Neuron (in vitro differentiated cells): ENCODE measurements at regions not wholly inside any gene's neighbourhood (a gene's known extent, or its start where the extent isn't known, plus 50 kb on each side); places are given as distances from the start of the nearest gene placed in this dataset.

Source experiments
- H2AFZ ChIP-seq: one replicate; pipeline ENCODE4 v1.6.1; 2013; ENCODE audit warnings: low read depth, mild to moderate bottlenecking, inconsistent platforms, low read length, moderate library complexity
- H3K27me3 ChIP-seq: one replicate; pipeline ENCODE4 v1.6.1; 2013; ENCODE audit warnings: low read length; ENCODE audit not compliant: insufficient read depth
- H3K36me3 ChIP-seq: one replicate; pipeline ENCODE4 v1.6.1; 2013; ENCODE audit warnings: low read length; ENCODE audit not compliant: insufficient read depth
- H3K4me1 ChIP-seq: one replicate; pipeline ENCODE4 v1.6.1; 2013; ENCODE audit warnings: low read length; ENCODE audit not compliant: insufficient read depth
- H3K4me3 ChIP-seq: 2 replicates; pipeline ENCODE4 v1.5.1; 2013; ENCODE audit warnings: mild to moderate bottlenecking, low read length, moderate library complexity
- H3K9me3 ChIP-seq: one replicate; pipeline ENCODE4 v1.6.1; 2013; ENCODE audit warnings: low read length

DNA sequence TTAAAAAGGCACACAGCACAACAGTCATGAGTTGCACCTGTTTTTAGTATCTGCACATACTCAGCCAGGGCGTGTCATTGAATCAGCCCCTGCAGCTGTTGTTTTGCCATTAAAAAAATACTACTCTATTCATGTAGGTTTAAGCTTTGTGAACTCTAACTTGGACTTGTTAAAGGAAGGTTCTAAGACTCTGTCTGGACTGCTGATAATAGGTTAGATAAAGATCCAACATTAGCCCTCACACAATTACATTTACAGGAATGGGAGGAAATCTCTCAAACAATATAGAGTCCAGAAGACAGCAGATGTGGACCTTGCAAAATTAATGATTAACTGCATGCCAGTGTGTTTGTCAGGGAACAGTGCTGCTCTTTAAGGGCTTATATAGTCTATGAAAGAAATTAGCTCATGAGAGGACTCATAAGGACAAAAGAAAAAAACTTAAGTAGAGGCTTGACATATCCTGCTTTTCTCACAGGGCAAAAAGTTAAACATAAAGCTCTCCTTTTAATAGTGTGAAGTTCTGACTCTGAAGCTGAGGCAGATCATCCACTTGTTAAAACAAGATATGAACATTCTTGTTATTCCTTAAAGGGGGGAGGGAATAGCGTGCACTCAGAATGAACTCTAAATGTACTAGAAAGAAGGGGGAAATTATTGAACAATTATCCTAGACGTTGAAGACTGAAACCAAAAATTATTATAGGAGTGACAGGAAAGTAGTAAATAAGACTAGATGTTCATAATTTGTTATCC is 243.6 kb downstream of the NDFIP2 start:
- Histone ChIP-seq H3K9me3 (no peaks in the 10 kb centered on the region), H3K4me1 (peaks cover 6% of the 10 kb centered on the region), H2AFZ (no peak overlapping the region), H3K36me3 (no peaks in the 10 kb centered on the region), H3K27me3 (no peaks in the 10 kb centered on the region), H3K4me3 (no peak overlapping the region)

DNA sequence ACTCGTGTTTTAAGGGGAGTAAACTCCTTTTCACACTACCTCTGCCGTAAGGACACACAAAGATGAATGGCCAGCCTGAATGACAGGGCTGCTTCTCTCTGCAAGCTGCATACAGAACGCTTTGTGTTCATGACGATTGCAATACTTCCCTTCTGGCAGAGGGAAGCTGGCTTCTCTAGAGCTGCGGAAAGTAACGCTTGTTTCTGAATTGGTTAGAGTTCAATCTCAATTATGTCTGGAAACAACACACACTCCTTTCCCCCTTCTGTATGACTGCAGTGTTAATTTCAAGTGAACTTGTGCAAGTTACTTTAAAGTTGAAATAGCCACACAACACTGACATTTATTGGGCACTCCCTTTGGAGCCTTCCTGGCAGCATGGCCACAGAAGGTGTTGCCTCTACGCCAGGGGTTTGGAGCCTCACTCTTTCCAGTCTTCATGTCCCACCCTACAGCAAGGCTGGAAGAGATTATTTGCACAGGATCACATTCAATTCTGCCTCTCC is 242.6 kb downstream of the NDFIP2 start:
- Histone ChIP-seq H3K27me3 (no peaks in the 10 kb centered on the region), H3K36me3 (no peaks in the 10 kb centered on the region), H2AFZ (no peak overlapping the region), H3K4me1 (peaks cover 6% of the 10 kb centered on the region), H3K4me3 (no peak overlapping the region), H3K9me3 (no peaks in the 10 kb centered on the region)

DNA sequence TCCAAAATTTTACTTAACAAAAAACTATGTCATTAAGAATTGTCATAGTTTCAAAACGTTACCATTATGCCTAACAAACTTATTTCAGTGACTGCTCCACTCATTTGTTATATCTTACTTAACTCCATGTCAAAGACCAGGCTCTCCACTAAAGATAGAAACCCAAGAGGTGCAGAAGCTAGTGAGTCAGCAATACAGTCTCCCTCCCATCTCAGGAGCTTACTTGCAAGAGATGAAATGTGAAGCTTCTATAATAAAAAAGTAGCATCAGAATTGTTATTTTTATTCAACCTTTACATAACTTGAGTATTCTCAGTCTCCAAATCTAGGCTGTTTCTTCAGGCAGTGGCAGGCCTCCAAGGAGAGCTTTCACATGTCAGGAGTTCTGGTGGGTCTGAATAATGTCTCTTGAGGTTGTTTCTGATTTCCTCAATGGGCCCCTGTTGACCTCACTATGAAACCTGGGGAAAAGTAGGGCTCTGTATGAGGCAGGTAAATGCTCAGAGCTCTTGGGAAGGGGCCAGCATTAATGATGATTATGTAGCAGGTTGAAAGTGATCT is 242.0 kb downstream of the NDFIP2 start:
- H3K4me3 ChIP-seq: no peak overlapping the region
- H3K4me1 ChIP-seq: peaks cover 6% of the 10 kb centered on the region
- H3K9me3 ChIP-seq: no peaks in the 10 kb centered on the region
- no peak overlapping the region for H2AFZ ChIP-seq
- H3K36me3 ChIP-seq: no peaks in the 10 kb centered on the region
- no peaks in the 10 kb centered on the region for H3K27me3 ChIP-seq

DNA sequence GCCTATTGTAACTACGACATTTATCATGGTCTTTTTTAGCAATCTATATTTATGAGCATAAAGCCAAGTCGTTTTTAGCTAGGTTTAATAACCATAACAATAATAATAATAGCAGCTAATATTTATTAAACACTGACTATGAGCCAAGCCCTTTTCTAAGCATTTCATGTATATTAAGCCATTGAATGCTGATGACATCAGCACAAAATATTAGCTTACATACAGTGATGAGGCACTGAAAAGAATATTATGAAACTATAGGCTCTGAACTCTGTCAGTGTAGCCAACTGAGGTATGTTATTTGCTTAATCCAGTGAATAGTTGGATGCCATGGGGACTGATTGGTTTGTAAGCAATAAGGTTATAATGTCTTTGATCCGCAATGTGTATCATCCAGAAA is 235.2 kb downstream of the NDFIP2 start:
- no peaks in the 10 kb centered on the region for H3K4me1 ChIP-seq
- H3K4me3 ChIP-seq: no peak overlapping the region
- H2AFZ ChIP-seq: no peak overlapping the region
- H3K9me3 ChIP-seq: no peaks in the 10 kb centered on the region
- H3K27me3 ChIP-seq: no peaks in the 10 kb centered on the region
- H3K36me3 ChIP-seq: no peaks in the 10 kb centered on the region

DNA sequence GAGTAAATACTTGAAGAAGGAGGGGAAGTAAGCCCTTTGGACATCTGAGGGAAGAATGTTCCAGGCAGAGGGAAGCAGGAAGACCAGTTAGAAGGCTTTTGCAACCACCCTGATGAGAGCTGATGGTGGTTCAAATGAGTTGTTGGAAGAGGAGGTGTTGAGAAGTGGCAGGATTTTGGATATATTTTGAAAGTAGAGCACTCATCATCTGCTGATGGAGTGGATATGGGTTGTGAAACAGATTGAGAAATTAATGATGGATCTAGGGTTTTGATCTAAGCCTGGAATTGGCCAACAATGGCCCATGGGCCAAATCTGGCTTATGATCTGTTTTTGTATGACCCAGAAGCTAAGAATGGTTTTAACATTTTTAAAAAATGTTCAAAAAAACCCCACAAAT is 230.7 kb downstream of the NDFIP2 start:
- Histone ChIP-seq H3K4me3 (no peak overlapping the region), H2AFZ (no peak overlapping the region), H3K4me1 (no peaks in the 10 kb centered on the region), H3K9me3 (no peaks in the 10 kb centered on the region), H3K36me3 (no peaks in the 10 kb centered on the region), H3K27me3 (no peaks in the 10 kb centered on the region)

DNA sequence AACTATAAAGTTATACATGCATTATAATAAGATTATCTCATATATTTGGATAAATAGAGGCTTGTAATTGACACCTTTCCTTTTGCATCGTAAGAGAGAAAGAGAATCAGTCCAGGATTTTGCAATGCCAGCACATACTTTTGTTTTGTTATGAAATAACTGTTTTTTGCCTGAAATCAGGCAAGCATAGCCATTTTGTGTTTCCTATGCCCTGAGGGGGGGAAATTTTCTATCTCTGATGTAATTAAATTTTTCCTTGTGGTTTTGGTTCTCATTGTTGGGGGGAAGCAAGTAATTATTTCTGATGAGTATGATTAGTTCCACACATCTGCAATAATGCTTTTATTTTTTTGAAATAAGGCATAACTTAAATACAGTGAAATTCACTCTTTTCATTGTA is 229.4 kb downstream of the NDFIP2 start:
- Histone ChIP-seq H3K4me3 (no peak overlapping the region), H3K27me3 (no peaks in the 10 kb centered on the region), H3K9me3 (no peaks in the 10 kb centered on the region), H3K4me1 (no peaks in the 10 kb centered on the region), H2AFZ (no peak overlapping the region), H3K36me3 (no peaks in the 10 kb centered on the region)

DNA sequence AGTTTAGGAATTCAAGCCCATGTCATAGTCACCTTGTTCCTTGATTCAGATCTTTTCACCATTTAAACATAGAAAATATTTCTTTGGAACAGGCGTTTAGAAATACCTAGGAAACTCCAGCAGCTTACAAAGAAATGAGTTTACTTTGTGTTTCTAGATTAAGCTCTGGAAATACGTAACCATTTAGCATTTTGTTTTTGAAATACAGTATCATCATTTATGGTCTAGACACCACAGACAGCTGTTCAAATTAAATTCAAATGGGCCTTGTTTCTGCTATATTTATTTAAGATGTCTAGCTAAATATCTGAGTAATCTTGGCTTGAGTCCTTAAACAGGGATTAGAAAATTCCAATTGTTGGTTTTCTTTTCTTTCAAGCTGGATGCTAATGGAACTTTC is 228.5 kb downstream of the NDFIP2 start:
- H3K36me3 ChIP-seq: no peaks in the 10 kb centered on the region
- H2AFZ ChIP-seq: peak overlapping the region; percentile 46
- H3K4me3 ChIP-seq: no peak overlapping the region
- H3K9me3 ChIP-seq: no peaks in the 10 kb centered on the region
- H3K4me1 ChIP-seq: no peaks in the 10 kb centered on the region
- H3K27me3 ChIP-seq: no peaks in the 10 kb centered on the region

DNA sequence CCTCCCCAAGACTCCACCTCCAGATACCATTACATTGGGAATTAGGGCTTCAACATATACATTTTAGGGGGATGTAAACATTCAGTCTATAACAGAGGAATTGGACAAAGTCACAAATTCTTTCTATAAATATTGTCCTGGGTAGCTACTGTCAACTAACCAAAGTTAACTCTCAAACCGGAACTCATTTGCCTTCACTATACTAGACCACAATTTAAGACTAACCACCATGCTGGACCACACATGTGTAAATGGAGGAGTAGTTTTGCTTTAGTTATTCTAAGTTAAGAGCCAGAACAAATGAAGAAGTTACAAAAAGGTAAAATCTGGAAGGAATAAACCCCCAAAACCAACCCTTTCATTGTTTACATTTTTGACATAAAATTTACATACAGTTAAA is 222.8 kb downstream of the NDFIP2 start:
- Histone ChIP-seq H3K27me3 (no peaks in the 10 kb centered on the region), H3K4me3 (no peak overlapping the region), H3K4me1 (no peaks in the 10 kb centered on the region), H3K9me3 (no peaks in the 10 kb centered on the region), H2AFZ (no peak overlapping the region), H3K36me3 (no peaks in the 10 kb centered on the region)

DNA sequence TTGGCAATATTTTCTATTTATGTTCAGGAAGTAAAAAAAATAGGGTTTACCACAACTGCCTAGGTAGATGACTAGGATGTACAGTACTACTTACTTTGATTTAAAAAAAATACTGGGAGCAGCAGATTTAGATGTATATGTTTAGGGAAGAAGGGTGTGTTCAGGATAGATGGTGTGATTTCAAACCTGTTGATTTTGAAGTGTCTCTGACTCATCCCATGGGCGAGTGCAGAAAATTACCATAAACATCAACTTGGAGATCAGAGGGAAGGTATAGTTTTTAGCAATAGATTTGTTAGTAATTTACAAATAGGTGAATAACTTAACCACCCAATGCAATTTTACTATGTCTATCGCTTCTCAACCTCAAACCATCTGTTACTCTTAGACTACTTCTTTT is 214.8 kb downstream of the NDFIP2 start:
- Histone ChIP-seq H3K27me3 (no peaks in the 10 kb centered on the region), H3K4me3 (no peak overlapping the region), H3K36me3 (no peaks in the 10 kb centered on the region), H3K4me1 (no peaks in the 10 kb centered on the region), H3K9me3 (no peaks in the 10 kb centered on the region), H2AFZ (no peak overlapping the region)

DNA sequence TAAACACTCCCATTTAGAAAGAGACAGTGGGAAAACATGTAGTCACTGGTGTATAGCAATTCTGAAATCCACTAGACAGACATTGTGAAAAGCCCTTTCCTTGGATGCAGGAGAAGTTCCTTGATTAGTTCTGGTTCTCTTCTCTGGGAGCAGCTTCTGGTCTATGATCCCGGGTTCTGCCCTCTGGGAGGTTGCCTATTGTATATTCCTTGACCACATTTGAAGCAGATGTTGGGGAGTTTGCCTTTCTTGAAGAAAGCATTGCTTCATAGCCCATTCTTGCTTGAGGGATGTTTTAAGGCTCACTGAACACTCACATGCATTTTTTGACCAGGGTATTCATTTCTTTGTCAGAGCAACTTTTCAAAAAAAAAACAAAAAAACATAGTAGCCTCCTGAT is 211.9 kb downstream of the NDFIP2 start:
- Histone ChIP-seq H3K9me3 (no peaks in the 10 kb centered on the region), H3K4me1 (no peaks in the 10 kb centered on the region), H3K36me3 (no peaks in the 10 kb centered on the region), H3K4me3 (no peak overlapping the region), H3K27me3 (no peaks in the 10 kb centered on the region), H2AFZ (no peak overlapping the region)

DNA sequence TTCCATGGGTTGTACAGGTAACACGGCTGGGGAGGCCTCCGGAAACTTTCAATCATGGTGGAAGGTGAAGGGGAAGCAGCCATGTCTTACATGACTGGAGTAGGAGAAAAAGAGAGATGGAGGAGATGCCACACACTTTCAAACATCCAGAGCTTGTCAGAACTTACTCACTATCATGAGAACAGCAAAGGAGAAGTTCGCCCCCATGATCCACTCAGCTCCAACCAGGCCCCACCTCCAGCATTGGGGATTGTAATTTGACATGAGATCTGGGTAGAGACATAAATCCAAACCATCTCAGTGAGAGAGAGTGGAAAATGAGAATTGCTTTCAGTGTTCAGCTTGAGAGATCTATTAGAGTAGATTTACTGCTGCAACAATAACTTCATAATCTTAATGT is 210.9 kb downstream of the NDFIP2 start:
- no peaks in the 10 kb centered on the region for H3K36me3 ChIP-seq
- no peaks in the 10 kb centered on the region for H3K27me3 ChIP-seq
- H2AFZ ChIP-seq: no peak overlapping the region
- no peak overlapping the region for H3K4me3 ChIP-seq
- H3K9me3 ChIP-seq: no peaks in the 10 kb centered on the region
- no peaks in the 10 kb centered on the region for H3K4me1 ChIP-seq

DNA sequence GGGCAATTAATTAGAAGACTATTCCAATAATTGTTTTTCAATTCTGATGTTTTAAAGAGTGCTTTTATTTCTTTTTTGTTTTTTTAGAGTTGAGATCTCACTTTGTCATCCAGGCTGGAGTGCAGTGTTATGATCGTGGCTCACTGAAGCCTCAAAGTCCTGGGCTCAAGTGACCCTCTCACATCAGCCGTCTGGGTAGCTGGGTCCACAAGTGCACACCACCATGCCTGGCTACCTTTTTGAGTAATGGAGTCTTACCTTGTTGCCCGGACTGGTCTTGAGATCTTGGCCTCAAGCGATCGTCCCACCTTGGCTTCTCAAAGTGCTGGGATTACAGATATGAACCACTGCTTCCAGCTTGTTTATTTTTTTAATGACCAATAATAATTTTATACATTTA is 207.8 kb downstream of the NDFIP2 start:
- H3K9me3 ChIP-seq: no peaks in the 10 kb centered on the region
- no peaks in the 10 kb centered on the region for H3K4me1 ChIP-seq
- H3K36me3 ChIP-seq: no peaks in the 10 kb centered on the region
- H3K27me3 ChIP-seq: no peaks in the 10 kb centered on the region
- no peak overlapping the region for H3K4me3 ChIP-seq
- H2AFZ ChIP-seq: no peak overlapping the region

DNA sequence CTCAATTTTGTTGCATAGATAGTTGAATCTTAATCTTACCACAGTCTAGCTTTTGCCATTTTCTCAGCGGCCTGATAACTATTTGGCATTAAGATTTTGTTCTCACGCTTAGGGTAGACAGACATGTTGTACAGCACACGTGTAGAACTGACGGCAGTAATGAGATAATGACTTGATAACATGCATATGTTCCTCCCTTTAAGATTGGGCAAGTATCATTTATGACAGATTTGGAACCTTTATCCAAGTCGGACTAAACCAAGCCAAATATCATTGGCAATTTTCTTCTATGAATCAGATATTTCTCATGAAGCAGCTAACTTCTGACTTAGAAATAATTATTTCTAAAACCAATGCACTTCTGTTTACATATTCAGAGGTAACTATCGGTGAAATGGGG is 205.5 kb downstream of the NDFIP2 start:
- Histone ChIP-seq H3K4me3 (no peak overlapping the region), H3K4me1 (no peaks in the 10 kb centered on the region), H3K27me3 (no peaks in the 10 kb centered on the region), H3K36me3 (no peaks in the 10 kb centered on the region), H2AFZ (no peak overlapping the region), H3K9me3 (no peaks in the 10 kb centered on the region)

DNA sequence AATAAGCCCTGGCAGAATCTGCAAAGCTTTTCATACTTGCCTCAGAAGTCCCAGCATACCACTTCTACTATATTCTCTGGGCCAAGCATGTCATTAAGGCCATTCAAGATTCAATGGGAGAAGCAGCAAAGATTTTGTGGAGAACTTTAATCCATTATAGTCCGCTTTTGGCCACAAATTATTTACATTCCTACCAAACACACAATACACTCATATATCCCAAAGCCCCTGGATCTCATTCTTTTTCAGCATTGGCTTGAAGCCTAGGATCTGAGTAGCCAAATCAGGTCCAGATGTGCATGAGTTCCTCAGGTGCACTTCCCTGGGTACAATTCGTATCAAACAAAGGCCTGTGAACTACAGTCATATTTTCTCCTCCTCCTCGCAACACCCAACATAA is 203.4 kb downstream of the NDFIP2 start:
- no peak overlapping the region for H3K4me3 ChIP-seq
- H3K4me1 ChIP-seq: no peaks in the 10 kb centered on the region
- no peaks in the 10 kb centered on the region for H3K36me3 ChIP-seq
- no peak overlapping the region for H2AFZ ChIP-seq
- H3K27me3 ChIP-seq: no peaks in the 10 kb centered on the region
- no peaks in the 10 kb centered on the region for H3K9me3 ChIP-seq
